Activated B cell treated with CpG ODN at 0.5 μM for 24 hours (primary cell): ENCODE measurements at regions not wholly inside any gene's neighbourhood (a gene's known extent, or its start where the extent isn't known, plus 50 kb on each side); places are given as distances from the start of the nearest gene placed in this dataset.

Experiments
- ATAC-seq: fragments of 200-7000 bp; cut with Tn5 transposase; one replicate; pipeline ENCODE4 v1.10.0; 2021; ENCODE audit warnings: low read depth, mild to moderate bottlenecking, moderate library complexity
- CTCF ChIA-PET: fragments of 350-600 bp; sonication (Branson Sonifier 250); formaldehyde crosslinking; loops from one replicate; lab custom pipeline; 2021; ENCODE audit warnings: antibody characterized with exemption; lab: Charles Lee
- POLR2A ChIA-PET: fragments of 350-600 bp; sonication (Branson Sonifier 250); formaldehyde crosslinking; loops from one replicate; lab custom pipeline; 2021; ENCODE audit warnings: antibody characterized with exemption; lab: Charles Lee
- DNase-seq: peaks from one replicate; pipeline ENCODE4 v3.0.0; 2022
- H3K27ac Mint-ChIP-seq: one replicate; pipeline ENCODE4 v1.8.0; 2020; ENCODE audit warnings: mixed read lengths
- H3K27me3 Mint-ChIP-seq: one replicate; pipeline ENCODE4 v1.8.0; 2021; ENCODE audit warnings: mixed read lengths
- H3K36me3 Mint-ChIP-seq: one replicate; pipeline ENCODE4 v1.8.0; 2021; ENCODE audit warnings: low read depth, mixed read lengths
- H3K4me1 Mint-ChIP-seq: one replicate; pipeline ENCODE4 v1.8.0; 2021; ENCODE audit warnings: mixed read lengths
- H3K4me3 Mint-ChIP-seq: one replicate; pipeline ENCODE4 v1.8.0; 2020; ENCODE audit warnings: mild to moderate bottlenecking, mixed read lengths
- H3K9me3 Mint-ChIP-seq: one replicate; pipeline ENCODE4 v1.8.0; 2020; ENCODE audit warnings: mixed read lengths
- intact Hi-C: fragments of 100-400 bp; cut with micrococcal nuclease; formaldehyde crosslinking; loops from one replicate; pipeline ENCODE4 v1.15.1; 2024
- TF ChIP-seq, protein P1 (sequence below): fragments of 200-600 bp; IDR thresholded peaks from one replicate; pipeline ENCODE4 v1.8.0; 2022; ENCODE audit warnings: antibody characterized with exemption, mild to moderate bottlenecking

DNA sequence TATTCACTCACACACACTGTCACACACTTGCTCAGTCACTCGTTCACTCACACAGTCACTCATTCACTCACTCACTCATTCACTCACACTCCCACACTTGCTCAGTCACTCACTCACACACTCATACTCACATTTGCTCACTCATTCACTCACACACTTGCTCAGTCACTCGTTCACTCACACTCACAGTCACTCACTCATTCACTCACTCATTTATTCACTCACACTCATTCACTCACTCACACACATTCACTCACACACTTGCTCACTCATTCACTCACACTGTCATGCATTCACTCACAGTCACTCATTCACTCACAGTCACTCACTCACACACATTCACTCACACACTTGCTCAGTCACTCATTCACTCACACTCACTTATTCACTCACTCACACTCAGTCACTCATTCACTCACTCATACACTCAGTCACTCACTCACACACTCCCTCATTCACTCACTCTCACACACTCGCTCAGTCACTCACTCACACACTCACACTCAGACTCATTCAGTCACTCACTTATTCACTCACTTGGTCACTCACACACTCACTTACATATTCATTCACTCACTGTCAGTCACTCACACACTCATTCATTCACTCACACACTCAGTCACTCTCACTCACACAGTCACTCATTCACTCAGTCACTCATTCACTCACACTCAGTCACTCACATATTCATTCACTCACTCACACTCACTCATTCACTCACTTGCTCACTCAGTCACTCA is 167.0 kb upstream of the C1orf174 start:
- ATAC-seq (no peak), DNase-seq (no peak)
- no peaks in the 10 kb centered on the region for H3K4me1 Mint-ChIP-seq
- ChIA-PET CTCF (no interaction called here), POLR2A (no interaction called here)
- H3K9me3 Mint-ChIP-seq: no peaks in the 10 kb centered on the region
- H3K36me3 Mint-ChIP-seq: no peaks in the 10 kb centered on the region
- H3K27me3 Mint-ChIP-seq: peaks cover 6% of the 10 kb centered on the region
- intact Hi-C loops: no loop called here
- H3K27ac Mint-ChIP-seq: no peak overlapping the region
- TF ChIP-seq, protein P1, sequence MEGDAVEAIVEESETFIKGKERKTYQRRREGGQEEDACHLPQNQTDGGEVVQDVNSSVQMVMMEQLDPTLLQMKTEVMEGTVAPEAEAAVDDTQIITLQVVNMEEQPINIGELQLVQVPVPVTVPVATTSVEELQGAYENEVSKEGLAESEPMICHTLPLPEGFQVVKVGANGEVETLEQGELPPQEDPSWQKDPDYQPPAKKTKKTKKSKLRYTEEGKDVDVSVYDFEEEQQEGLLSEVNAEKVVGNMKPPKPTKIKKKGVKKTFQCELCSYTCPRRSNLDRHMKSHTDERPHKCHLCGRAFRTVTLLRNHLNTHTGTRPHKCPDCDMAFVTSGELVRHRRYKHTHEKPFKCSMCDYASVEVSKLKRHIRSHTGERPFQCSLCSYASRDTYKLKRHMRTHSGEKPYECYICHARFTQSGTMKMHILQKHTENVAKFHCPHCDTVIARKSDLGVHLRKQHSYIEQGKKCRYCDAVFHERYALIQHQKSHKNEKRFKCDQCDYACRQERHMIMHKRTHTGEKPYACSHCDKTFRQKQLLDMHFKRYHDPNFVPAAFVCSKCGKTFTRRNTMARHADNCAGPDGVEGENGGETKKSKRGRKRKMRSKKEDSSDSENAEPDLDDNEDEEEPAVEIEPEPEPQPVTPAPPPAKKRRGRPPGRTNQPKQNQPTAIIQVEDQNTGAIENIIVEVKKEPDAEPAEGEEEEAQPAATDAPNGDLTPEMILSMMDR: no peak
- no peak overlapping the region for H3K4me3 Mint-ChIP-seq

DNA sequence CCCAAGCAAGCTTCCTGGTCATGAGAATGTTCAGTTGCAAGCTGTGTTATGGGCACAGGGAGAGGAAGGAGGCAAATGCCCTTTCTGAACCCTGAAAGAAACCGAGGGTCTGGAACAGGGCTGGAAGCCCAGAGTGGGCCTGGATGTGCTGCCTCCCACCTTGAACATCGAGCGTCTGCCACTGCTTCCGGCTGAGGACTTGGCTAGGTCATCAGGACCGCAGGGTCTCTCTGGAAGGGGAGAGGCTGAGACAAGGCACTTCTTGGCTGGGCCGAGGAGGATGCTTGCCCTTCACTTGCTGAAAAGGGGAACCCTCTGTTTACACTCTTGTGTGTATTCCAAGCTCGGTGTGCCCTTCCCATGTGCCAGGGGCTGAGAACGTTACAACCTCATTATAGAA is 168.0 kb upstream of the C1orf174 start:
- CTCF ChIA-PET: no interaction called here
- Mint-ChIP-seq H3K9me3 (no peaks in the 10 kb centered on the region), H3K4me3 (no peak overlapping the region), H3K27ac (no peak overlapping the region), H3K4me1 (no peaks in the 10 kb centered on the region), H3K27me3 (peaks cover 14% of the 10 kb centered on the region), H3K36me3 (no peaks in the 10 kb centered on the region)
- DNase-seq (no peak), ATAC-seq (no peak)
- TF ChIP-seq, protein P1: no peak
- POLR2A ChIA-PET: no interaction called here
- intact Hi-C loops: no loop called here

DNA sequence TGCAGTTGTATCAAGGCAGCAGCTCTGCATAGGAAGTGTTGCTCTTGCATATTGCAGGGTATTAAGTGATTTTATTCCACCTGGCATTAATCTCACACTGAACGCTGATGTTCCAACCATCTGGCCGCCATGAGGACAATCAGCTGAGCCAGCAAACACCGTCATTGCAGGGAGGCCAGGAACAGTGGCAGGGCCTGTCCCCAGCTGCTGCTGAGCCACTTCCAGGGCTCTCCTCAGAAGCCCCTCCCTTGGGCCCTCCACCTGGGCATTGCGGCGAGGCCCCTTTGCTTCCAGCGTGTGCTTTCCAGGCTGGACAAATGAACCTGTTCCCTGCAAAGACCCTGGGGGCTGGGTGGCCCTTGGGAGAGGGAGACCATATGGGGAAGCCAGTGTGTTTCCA is 171.6 kb upstream of the C1orf174 start:
- TF ChIP-seq, protein P1: no peak
- no peaks in the 10 kb centered on the region for H3K9me3 Mint-ChIP-seq
- H3K4me3 Mint-ChIP-seq: no peak overlapping the region
- no peak overlapping the region for H3K27ac Mint-ChIP-seq
- intact Hi-C loops: no loop called here
- peaks cover 25% of the 10 kb centered on the region for H3K27me3 Mint-ChIP-seq
- no peak for ATAC-seq
- DNase-seq: no peak
- H3K36me3 Mint-ChIP-seq: no peaks in the 10 kb centered on the region
- H3K4me1 Mint-ChIP-seq: no peaks in the 10 kb centered on the region
- CTCF ChIA-PET: no interaction called here
- POLR2A ChIA-PET: no interaction called here

DNA sequence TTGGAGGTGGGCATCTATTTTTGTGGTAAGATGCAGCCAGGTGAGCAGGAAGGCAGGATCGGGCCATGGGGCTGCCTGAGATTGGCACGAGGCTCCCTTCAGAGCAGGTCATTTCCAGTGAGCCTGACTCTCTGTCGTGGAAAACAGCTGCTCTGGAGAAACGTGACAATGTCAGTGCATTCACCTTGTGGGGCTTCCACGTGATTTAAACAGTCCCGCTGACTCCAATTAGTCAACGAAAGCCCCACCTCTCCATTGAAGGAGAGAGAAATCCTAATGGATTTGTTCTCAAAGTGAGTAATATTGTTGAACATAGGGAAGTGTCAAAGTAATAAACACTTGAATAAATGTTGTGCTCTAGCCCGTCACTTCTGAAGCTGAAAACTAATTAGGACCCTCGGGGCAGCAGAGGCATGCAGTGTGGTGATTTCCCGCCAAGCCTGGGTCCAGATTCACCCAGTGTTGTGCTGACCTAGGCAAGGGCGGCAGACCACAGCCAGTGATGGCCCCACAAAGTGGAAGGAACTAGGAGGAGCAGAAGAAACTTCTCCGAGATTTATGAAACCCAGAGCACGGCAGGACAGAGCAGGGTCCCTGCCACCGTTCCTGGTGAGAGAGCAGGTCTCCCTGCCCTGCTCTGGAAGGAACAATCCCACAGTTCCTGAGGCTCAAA is 172.5 kb upstream of the C1orf174 start:
- peaks cover 25% of the 10 kb centered on the region for H3K27me3 Mint-ChIP-seq
- CTCF ChIA-PET: no interaction called here
- no peaks in the 10 kb centered on the region for H3K4me1 Mint-ChIP-seq
- H3K36me3 Mint-ChIP-seq: no peaks in the 10 kb centered on the region
- DNase-seq (no peak), ATAC-seq (no peak)
- no peak overlapping the region for H3K4me3 Mint-ChIP-seq
- TF ChIP-seq, protein P1: no peak
- POLR2A ChIA-PET: no interaction called here
- no peaks in the 10 kb centered on the region for H3K9me3 Mint-ChIP-seq
- H3K27ac Mint-ChIP-seq: no peak overlapping the region
- intact Hi-C loops: no loop called here

DNA sequence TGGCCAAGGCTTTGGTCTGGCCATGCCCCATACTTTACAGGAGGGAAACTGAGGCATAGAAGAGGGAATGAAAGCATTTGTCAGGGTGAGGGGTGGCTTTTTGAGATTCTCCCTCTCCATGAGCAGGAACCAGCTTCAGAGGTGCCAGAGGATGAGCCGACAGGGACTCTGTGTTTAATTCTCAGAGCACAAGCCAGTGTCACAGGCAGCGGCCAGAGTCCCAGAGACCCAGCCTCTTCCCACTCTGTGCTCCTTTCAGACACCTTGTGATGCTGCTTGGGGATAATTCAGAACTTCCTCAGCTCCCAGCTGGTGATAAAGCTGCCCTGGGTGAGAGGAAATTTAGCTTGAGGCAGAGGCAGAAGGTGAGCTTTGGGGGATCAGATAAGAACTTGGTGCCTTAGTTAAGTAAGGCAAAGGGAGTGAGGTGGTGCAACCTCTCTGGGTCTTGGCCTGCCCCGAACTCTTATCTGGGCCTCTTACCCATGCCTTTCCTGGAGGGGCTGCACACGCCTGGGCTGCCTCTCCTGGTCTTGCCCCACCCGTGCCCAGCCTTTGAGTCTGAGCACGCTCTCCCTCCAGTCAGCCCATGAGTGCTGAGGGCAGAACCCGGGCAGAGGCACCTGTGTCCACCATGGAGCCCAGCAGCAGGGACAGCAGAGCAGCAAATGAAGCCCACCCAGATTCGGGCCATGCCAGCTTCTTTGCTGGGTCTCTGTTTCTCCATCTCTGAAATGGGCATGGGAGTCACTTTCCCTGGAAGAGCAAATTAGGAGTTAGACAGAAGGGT is 175.6 kb upstream of the C1orf174 start:
- no peak overlapping the region for H3K27ac Mint-ChIP-seq

More for the DNA sequence above, 175.6 kb upstream of the C1orf174 start:
- TF ChIP-seq, protein P1: no peak
- intact Hi-C loops: no loop called here
- Mint-ChIP-seq H3K4me3 (no peak overlapping the region), H3K27me3 (peaks cover 23% of the 10 kb centered on the region), H3K4me1 (no peaks in the 10 kb centered on the region), H3K36me3 (no peaks in the 10 kb centered on the region), H3K9me3 (peaks cover 2% of the 10 kb centered on the region)
- ChIA-PET POLR2A (no interaction called here), CTCF (no interaction called here)
- no peak for DNase-seq
- no peak for ATAC-seq
